Large intestine (tissue), 3 donors: ENCODE measurements at regions not wholly inside any gene's neighbourhood (a gene's known extent, or its start where the extent isn't known, plus 50 kb on each side); places are given as distances from the start of the nearest gene placed in this dataset.
A peak's percentile ranks its signal among the peaks of the same experiment; 100 is the strongest.

ENCODE experiments used
- DNase-seq, 2 donors: peaks; one replicate each; pipeline versions ENCODE4 v3.0.0 to v3.0.0-alpha.2; 2013
- H3K27ac ChIP-seq: one replicate; pipeline ENCODE4 v1.5.1; 2013; ENCODE audit warnings: low read length
- H3K27me3 ChIP-seq: 2 replicates; pipeline ENCODE4 v1.6.1; 2013; ENCODE audit warnings: low read length; ENCODE audit not compliant: control insufficient read depth, insufficient read depth
- H3K36me3 ChIP-seq: 2 replicates; pipeline ENCODE4 v1.6.1; 2013; ENCODE audit warnings: low read length; ENCODE audit not compliant: control insufficient read depth, insufficient read depth
- H3K4me1 ChIP-seq: one replicate; pipeline ENCODE4 v1.6.1; 2013; ENCODE audit warnings: low read length; ENCODE audit not compliant: control insufficient read depth, insufficient read depth
- H3K4me3 ChIP-seq: one replicate; pipeline ENCODE4 v1.5.1; 2013; ENCODE audit warnings: low read length
- H3K9me3 ChIP-seq: one replicate; pipeline ENCODE4 v1.6.1; 2013; ENCODE audit warnings: mild to moderate bottlenecking, low read depth, low read length, moderate library complexity; ENCODE audit not compliant: control insufficient read depth
- WGBS: methylation state at CpG from one replicate; pipeline ENCODE4 v1.1.5; 2013; ENCODE audit warnings: low lambda C conversion rate; ENCODE audit not compliant: insufficient coverage; 5-methylcytosine and 5-hydroxymethylcytosine counted together

DNA sequence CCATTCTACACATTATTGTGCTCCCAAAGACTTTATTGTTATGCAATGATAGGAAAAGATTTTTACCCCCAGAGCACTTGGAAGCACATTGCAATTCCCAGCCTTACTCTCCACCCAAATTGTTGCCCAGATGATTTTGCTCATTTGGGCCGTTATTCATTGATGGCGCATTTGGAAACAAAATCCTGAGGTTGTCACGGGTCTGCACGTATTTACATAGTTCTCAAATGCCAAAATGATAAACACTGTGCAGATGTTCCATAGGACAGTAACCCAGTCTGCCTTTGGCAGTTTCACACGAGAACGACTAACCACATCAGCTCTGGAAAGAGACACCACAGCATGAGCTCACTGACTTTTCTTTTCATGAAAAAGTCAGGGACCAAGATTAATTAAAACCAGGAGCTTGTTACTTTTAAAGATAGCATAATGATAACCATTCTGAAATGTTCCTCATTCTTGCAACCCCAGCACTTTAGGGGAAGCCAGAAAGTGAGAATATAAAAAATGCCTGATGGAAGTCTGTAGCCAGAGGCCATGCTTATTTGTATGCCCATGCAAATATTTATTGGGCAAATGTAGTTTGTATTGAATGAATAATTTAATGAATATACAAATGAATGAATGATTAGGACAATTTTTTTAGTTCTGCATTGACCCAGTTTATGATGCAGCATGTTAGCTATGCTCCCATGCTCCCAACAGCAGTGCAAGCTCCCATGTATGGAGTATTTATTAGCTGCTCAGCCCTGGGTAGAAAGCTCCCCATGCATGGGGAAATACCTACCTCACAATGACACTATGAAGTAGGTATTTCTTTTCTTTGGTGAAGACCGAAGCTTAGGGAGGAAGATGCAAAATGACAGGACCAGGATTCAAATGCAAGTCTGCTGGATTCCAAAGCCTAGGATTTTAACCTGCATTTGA, 84.6 kb downstream of the MAIP1 start:
- Histone ChIP-seq H3K4me1 (no peaks in the 10 kb centered on the region), H3K36me3 (no peaks in the 10 kb centered on the region), H3K4me3 (no peak overlapping the region), H3K27ac (no peak overlapping the region), H3K27me3 (no peaks in the 10 kb centered on the region), H3K9me3 (peaks cover 9% of the 10 kb centered on the region)
- DNase-seq: peak; percentile 17 to 37
- WGBS: no CpG with 5 or more reads among the region's 7 CpGs

DNA sequence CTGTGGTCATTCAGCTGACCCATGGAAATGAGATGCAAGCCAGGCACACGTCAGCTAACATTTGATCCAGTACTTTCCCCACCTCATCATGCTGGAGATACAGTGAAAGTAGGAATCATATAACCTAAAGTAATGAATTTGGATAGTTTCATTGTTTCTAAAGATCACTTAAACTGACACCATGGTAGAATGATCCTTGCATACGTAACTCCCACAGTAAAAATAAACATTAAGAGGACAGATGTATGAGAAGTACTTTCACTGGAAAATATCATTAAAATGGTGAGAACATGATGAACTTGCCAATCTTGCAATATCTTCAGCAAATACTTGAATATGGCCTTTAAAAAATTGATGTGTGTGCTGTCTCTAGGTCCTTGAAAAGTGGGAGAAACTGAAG, 85.4 kb downstream of the MAIP1 start:
- Histone ChIP-seq H3K27me3 (no peaks in the 10 kb centered on the region), H3K27ac (no peak overlapping the region), H3K4me1 (no peaks in the 10 kb centered on the region), H3K4me3 (no peak overlapping the region), H3K36me3 (no peaks in the 10 kb centered on the region), H3K9me3 (peaks cover 13% of the 10 kb centered on the region)
- no CpG with 5 or more reads among the region's 2 CpGs for WGBS
- DNase-seq: no peak

DNA sequence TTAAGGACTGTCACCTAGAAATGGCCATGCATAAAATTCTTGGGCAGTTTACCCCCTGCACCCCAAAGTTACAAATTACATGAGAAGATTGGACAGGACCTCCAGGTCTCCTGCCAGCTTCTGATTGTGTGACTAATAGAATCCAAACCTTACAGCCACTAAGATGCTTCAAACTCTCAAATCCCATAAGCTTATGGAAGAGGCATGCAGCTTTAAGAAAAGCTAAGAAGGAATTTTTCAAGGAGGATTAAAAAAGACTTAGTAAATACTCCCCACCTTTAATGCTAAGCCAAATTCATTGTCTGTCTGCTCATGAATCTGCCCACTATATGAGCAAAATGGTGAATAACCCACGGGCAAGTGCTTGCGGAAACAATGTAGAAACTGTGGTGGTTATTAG, 86.3 kb downstream of the MAIP1 start:
- Histone ChIP-seq H3K27me3 (no peaks in the 10 kb centered on the region), H3K4me3 (no peak overlapping the region), H3K9me3 (peaks cover 13% of the 10 kb centered on the region), H3K27ac (no peak overlapping the region), H3K4me1 (no peaks in the 10 kb centered on the region), H3K36me3 (no peaks in the 10 kb centered on the region)
- DNase-seq: no peak
- no CpG with 5 or more reads among the region's 2 CpGs for WGBS

DNA sequence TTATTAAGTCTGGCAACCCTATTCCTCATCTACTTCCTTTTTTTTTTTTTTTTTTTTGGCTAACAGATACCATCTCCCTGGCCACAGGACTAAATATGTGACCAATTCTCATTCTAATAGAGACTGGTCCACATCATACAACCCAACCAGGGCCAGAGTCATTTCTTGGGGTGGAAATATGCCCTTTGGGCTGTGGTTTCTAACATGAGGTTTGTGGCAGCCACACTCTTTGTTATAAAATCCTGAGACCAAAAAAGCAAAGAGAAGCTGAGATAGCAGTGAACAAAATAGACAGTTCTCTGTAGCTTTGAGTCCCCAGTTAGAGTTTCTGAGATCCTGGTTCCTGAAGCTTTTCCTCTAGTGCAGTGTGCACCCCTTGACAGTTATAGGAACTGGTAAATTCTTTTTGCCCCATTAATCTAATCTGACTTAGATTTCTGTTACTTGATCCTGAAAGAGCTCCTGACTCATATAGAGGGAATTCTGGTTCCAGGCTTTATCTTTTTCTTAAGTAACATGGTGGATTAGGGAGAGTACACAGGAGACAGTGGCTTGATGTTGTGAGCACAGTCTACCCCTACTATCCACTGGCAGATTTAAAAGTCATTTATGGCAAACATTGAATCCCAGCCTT, 86.8 kb downstream of the MAIP1 start:
- Histone ChIP-seq H3K36me3 (no peaks in the 10 kb centered on the region), H3K4me3 (no peak overlapping the region), H3K27me3 (no peaks in the 10 kb centered on the region), H3K9me3 (peaks cover 13% of the 10 kb centered on the region), H3K4me1 (no peaks in the 10 kb centered on the region), H3K27ac (no peak overlapping the region)
- DNase-seq: no peak

DNA sequence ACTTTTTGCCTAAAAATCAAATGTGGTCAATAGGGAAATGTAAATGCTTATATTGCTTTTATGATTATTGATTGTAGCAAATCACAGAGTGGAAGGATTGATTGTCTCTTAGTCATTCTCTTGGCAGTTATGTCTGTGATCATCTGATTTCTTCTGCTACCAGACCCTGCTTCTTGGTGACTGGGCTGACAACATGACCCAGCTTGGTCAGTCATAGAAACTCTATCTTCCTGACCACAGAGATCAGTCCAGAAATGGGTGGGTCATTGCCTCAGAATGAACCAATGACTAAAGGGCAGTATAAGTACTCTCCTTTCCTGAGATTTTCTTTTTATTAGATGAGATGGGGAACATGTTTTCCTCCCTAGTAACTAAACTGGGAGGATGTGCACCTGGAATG, 87.6 kb downstream of the MAIP1 start:
- Histone ChIP-seq H3K36me3 (no peaks in the 10 kb centered on the region), H3K4me3 (no peak overlapping the region), H3K9me3 (peaks cover 13% of the 10 kb centered on the region), H3K27ac (no peak overlapping the region), H3K27me3 (no peaks in the 10 kb centered on the region), H3K4me1 (no peaks in the 10 kb centered on the region)
- no peak for DNase-seq

DNA sequence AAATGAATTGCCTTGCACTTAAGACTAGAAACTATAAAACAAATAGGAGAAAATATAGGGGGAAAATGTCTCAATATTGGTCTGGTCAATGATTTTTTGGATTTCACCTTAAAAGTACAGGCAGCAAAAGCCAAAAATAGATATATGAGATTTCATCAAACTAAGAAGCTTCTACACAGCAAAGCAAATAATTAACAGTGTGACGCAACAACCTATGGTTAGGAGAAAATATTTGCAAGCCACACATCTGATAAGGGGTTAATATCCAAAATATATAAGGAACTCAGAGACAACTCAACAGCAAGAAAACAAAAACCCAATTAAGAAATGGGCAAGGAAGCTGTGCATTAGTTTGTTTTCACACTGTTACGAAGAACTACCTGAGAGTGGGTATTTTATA, 89.1 kb downstream of the MAIP1 start:
- no peaks in the 10 kb centered on the region for H3K27me3 ChIP-seq
- no peaks in the 10 kb centered on the region for H3K4me1 ChIP-seq
- no peak for DNase-seq
- peaks cover 13% of the 10 kb centered on the region for H3K9me3 ChIP-seq
- H3K36me3 ChIP-seq: no peaks in the 10 kb centered on the region
- no peak overlapping the region for H3K4me3 ChIP-seq
- 100% methylated on average over 1 of the region's 2 CpGs for whole genome bisulfite sequencing
- H3K27ac ChIP-seq: no peak overlapping the region

DNA sequence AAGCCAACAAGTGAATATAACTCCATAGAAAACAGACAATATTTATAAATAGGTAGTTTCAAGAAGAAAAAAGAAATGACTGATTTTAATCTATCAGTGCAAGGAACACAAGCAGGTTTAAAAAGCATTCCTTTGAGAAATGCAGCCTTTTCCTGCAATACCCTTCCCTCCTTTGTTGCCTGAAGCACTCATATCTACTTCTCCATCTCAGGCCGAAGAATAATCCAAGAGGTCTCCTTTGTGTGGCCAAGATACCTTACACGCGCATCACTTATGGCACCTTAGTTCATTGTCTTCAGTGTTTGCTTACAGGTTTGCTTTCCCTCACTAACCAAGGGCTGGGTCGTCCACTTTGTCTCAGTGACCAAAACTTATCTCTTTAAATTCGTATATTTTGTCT, 93.0 kb downstream of the MAIP1 start:
- Histone ChIP-seq H3K27me3 (no peaks in the 10 kb centered on the region), H3K27ac (no peak overlapping the region), H3K36me3 (no peaks in the 10 kb centered on the region), H3K4me3 (no peak overlapping the region), H3K9me3 (peaks cover 13% of the 10 kb centered on the region), H3K4me1 (peaks cover 7% of the 10 kb centered on the region)
- DNase-seq: no peak
- WGBS: 95% methylated on average over 2 of the region's 5 CpGs

DNA sequence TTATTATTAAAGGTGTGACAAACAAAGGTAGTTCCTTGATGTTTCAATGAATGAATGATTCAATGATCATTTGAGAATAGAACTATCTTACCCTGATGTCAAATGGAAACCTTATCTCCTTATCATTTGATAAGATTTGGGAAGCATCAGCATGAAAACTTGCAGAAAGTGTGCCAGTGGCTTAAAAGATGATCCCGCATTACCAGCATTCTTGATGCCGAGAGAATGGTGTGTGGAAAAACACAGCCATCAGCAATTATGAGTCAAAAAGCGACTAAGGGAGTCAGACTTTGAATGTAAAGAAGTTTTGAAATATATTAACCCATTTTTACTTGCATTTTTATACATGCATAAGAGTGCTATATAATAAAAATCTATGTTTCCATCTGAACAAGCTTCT, 93.7 kb downstream of the MAIP1 start:
- Histone ChIP-seq H3K4me3 (no peak overlapping the region), H3K4me1 (peaks cover 7% of the 10 kb centered on the region), H3K27me3 (no peaks in the 10 kb centered on the region), H3K9me3 (peaks cover 10% of the 10 kb centered on the region), H3K36me3 (no peaks in the 10 kb centered on the region), H3K27ac (no peak overlapping the region)
- WGBS: 100% methylated on average over 2 of the region's 3 CpGs
- DNase-seq: no peak

DNA sequence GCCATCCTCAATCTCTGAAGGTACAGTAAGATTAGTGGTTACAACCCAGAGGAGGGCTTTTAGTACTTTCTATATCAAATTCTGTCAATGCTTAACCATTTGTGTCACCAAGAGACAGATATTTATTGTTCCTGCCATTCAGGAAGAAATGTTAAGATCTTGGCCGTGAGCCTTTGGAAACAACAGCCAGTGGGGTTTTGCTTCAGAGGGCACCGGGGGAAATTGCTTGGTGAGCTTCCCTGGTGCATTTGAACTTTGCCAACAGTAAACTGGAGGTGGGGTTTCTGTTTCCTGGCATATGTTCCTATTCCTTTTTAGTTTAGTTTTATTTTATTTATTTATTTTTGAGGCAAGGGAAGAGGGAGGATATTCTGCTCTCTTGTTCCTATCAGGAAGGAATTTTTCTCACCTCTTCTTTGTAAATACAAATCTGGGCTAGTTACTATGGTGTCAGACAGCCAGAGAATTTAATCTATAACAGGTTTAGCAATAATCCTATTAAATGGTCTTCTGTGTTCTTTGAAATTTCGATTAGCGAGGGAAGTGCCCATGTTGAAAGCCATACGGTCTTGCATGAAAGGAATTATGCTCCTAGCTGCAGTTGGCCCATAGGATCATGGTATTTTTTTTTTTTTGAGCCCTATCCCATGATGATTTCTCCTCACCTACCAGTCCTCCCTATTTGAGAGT, 95.7 kb downstream of the MAIP1 start:
- DNase-seq: peak in 1 of 2 donors; percentile 71
- Histone ChIP-seq H3K4me3 (no peak overlapping the region), H3K27me3 (no peaks in the 10 kb centered on the region), H3K4me1 (peaks cover 7% of the 10 kb centered on the region), H3K9me3 (no peaks in the 10 kb centered on the region), H3K36me3 (no peaks in the 10 kb centered on the region), H3K27ac (peak overlapping the region; percentile 24)
- WGBS: 40% methylated on average over 1 of the region's 5 CpGs

DNA sequence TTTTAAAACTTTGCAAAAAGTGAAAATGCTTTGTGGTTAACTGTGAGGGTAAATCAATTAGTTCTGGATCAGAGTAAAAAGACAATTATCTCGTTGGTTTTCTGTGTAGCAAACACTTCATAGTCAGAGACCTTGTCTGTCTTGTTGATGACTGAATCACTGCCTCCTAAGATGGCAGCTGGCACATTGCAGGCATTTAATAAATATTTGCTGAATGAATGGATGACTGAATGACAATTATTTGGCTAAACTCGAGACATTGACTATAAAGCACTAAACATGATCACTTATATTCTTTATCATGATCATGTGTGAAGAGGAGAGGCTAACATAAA, 96.2 kb downstream of the MAIP1 start:
- DNase-seq: no peak
- H3K9me3 ChIP-seq: no peaks in the 10 kb centered on the region
- 80% methylated on average over 1 of the region's 2 CpGs for WGBS
- H3K36me3 ChIP-seq: no peaks in the 10 kb centered on the region
- peaks cover 7% of the 10 kb centered on the region for H3K4me1 ChIP-seq
- H3K27me3 ChIP-seq: no peaks in the 10 kb centered on the region
- H3K4me3 ChIP-seq: no peak overlapping the region
- peak overlapping the region; percentile 24 for H3K27ac ChIP-seq
